ENCODE measurements at regions not wholly inside any gene's neighbourhood (a gene's known extent, or its start where the extent isn't known, plus 50 kb on each side); places are given as distances from the start of the nearest gene placed in this dataset.

DNA sequence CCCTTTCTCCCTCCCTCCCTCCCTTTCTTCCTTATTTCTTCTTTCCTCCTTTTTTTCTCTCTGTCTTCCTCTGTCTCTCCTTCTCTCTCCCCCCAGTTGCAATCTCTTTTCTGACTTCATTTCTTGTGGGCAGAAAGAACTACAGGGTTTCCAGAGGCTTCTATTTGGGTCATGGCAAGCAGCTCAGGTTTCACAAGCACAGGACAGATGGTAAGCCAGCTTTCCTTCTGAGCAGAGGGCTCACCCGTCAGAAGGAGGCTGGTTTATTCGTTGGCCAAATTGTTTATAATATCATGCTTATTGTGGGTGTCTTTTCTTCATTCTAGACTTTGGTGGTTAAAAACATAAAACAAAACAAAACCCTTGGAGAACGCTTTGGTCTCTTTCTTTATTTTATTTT, 58.9 kb upstream of the CLMP start:
- TF ChIP-seq, protein P1, sequence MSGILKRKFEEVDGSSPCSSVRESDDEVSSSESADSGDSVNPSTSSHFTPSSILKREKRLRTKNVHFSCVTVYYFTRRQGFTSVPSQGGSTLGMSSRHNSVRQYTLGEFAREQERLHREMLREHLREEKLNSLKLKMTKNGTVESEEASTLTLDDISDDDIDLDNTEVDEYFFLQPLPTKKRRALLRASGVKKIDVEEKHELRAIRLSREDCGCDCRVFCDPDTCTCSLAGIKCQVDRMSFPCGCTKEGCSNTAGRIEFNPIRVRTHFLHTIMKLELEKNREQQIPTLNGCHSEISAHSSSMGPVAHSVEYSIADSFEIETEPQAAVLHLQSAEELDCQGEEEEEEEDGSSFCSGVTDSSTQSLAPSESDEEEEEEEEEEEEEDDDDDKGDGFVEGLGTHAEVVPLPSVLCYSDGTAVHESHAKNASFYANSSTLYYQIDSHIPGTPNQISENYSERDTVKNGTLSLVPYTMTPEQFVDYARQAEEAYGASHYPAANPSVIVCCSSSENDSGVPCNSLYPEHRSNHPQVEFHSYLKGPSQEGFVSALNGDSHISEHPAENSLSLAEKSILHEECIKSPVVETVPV (CRISPR knock-in tag; IDR thresholded peaks at IDR 0.05) = no peak
- TF ChIP-seq ISL1 (CRISPR knock-in tag; IDR thresholded peaks at IDR 0.05) (no peak), ZNF70 (CRISPR knock-in tag; IDR thresholded peaks at IDR 0.05) (no peak), SNAI2 (CRISPR knock-in tag; IDR thresholded peaks at IDR 0.05) (no peak), TCF4 (CRISPR knock-in tag; IDR thresholded peaks at IDR 0.05; ENCODE audit: borderline replicate concordance) (no peak)

DNA sequence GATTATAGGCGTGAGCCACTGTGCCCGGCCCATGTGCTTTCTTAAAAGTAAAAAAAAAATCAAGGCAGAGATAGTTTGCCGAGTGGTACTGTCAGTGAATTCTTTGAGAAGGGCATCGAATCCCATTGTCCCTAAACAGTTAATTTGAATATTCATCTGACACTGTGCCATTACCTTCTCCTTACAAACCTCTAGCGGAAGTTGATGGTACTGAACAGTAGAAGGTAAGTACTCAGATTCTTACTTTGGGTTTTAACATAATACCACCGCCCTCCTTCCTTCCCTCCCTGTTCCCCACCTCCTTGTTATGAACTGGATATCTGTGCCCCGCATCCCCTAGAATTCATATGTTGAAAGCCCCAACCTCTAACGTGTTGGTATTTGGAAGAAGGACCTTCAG, 58.2 kb upstream of the CLMP start:
- no peak for ATAC-seq
- no peak for TF ChIP-seq ZNF565 (CRISPR knock-in tag; conservative IDR thresholded peaks at IDR 0.05; ENCODE audit: low read depth)

More for the DNA sequence above, 58.9 kb upstream of the CLMP start:
- ATAC-seq = no peak

DNA sequence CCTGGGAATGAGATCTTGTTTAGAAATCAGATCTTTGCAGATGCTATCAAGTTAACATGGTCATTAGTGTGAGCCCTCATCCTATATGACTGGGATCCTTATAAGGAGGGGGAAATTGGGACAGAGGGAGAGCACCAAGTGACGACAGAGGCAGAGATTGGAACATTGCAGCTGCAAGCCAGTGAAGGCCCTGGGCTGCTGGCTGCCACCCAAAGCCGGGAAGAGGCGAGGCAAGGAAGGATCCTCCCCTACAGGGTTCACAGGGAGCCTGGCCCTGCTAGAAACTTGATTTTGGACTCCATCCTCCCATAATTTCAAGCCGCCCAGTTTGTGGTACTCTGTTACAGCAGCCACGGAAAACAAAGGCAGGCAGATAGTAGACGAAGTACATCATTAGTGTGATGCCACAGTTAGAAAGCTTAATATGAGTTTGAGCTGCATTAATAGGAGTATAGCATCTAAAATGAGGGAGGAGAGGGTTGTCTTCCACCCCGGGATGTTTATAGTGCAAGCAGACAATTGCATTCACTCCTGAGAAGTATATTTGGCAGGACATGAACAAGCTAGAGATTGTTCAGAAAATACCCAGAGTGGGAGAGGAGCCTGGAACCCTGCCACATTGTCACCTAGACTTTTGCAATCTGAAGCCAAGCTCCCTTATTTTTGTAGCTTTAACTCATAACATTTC, 56.8 kb upstream of the CLMP start:
- no peak for TF ChIP-seq ARNTL (CRISPR knock-in tag; IDR thresholded peaks at IDR 0.05; ENCODE audit: borderline replicate concordance, low read depth)
- TF ChIP-seq ZNF70 (CRISPR knock-in tag; IDR thresholded peaks at IDR 0.05) = peak; percentile 93
- TF ChIP-seq GLIS3 (CRISPR knock-in tag; IDR thresholded peaks at IDR 0.05) = no peak
- no peak for TF ChIP-seq ZFP30 (CRISPR knock-in tag; IDR thresholded peaks at IDR 0.05)
- TF ChIP-seq, protein P2, sequence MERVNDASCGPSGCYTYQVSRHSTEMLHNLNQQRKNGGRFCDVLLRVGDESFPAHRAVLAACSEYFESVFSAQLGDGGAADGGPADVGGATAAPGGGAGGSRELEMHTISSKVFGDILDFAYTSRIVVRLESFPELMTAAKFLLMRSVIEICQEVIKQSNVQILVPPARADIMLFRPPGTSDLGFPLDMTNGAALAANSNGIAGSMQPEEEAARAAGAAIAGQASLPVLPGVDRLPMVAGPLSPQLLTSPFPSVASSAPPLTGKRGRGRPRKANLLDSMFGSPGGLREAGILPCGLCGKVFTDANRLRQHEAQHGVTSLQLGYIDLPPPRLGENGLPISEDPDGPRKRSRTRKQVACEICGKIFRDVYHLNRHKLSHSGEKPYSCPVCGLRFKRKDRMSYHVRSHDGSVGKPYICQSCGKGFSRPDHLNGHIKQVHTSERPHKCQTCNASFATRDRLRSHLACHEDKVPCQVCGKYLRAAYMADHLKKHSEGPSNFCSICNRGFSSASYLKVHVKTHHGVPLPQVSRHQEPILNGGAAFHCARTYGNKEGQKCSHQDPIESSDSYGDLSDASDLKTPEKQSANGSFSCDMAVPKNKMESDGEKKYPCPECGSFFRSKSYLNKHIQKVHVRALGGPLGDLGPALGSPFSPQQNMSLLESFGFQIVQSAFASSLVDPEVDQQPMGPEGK (CRISPR knock-in tag; IDR thresholded peaks at IDR 0.05; ENCODE audit: borderline replicate concordance) = no peak
- ATAC-seq = no peak

DNA sequence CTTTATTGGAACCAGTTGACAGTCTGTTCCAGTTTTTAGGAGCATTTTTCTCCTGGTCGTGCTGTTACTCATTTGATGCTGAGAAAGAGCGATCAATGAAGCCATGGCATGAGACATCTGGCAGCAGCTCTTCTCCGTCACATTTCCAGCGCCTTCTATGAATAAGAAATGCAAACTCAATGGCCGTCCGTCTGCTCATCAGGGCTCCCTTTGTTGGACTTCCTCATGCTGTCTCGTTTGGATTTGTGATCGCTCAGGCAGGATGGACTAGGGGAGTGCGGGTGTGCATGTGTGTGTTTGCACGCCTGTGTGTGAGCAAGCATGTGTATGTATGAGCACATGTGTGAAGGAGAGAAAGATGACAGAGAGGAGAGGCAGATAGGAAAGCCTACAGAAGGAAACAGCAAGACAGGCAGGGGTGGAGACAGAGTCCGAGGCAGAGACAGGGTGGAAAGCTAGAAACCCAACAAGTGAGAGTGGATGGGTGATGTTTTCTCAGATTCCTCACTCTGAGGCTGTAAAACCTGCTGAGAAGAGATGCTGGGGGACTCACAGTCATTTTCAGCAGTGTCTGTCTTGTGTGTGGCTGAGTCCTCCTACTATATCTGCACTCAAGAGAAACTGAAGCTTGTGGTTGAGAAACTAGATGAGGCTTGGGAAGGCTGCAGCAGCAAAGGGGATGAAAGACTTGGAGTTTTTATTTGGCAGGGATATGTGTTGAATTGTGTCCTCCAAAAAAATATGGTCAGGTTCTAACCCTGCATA, 56.0 kb upstream of the CLMP start:
- ATAC-seq = no peak
- TF ChIP-seq ESRRG (CRISPR knock-in tag; IDR thresholded peaks at IDR 0.05) (no peak), TOX (CRISPR knock-in tag; IDR thresholded peaks at IDR 0.05; ENCODE audit: borderline replicate concordance) (no peak), ARNTL (CRISPR knock-in tag; IDR thresholded peaks at IDR 0.05; ENCODE audit: borderline replicate concordance, low read depth) (no peak), TCF4 (CRISPR knock-in tag; IDR thresholded peaks at IDR 0.05; ENCODE audit: borderline replicate concordance) (no peak), ZNF8 (CRISPR knock-in tag; IDR thresholded peaks at IDR 0.05) (no peak), ISL1 (CRISPR knock-in tag; IDR thresholded peaks at IDR 0.05) (no peak), PPARA (CRISPR knock-in tag; IDR thresholded peaks at IDR 0.05; ENCODE audit: borderline replicate concordance) (no peak)
- TF ChIP-seq, protein P3, sequence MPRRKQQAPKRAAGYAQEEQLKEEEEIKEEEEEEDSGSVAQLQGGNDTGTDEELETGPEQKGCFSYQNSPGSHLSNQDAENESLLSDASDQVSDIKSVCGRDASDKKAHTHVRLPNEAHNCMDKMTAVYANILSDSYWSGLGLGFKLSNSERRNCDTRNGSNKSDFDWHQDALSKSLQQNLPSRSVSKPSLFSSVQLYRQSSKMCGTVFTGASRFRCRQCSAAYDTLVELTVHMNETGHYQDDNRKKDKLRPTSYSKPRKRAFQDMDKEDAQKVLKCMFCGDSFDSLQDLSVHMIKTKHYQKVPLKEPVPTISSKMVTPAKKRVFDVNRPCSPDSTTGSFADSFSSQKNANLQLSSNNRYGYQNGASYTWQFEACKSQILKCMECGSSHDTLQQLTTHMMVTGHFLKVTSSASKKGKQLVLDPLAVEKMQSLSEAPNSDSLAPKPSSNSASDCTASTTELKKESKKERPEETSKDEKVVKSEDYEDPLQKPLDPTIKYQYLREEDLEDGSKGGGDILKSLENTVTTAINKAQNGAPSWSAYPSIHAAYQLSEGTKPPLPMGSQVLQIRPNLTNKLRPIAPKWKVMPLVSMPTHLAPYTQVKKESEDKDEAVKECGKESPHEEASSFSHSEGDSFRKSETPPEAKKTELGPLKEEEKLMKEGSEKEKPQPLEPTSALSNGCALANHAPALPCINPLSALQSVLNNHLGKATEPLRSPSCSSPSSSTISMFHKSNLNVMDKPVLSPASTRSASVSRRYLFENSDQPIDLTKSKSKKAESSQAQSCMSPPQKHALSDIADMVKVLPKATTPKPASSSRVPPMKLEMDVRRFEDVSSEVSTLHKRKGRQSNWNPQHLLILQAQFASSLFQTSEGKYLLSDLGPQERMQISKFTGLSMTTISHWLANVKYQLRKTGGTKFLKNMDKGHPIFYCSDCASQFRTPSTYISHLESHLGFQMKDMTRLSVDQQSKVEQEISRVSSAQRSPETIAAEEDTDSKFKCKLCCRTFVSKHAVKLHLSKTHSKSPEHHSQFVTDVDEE (CRISPR knock-in tag; IDR thresholded peaks at IDR 0.05) = no peak
- TF ChIP-seq, protein P4, sequence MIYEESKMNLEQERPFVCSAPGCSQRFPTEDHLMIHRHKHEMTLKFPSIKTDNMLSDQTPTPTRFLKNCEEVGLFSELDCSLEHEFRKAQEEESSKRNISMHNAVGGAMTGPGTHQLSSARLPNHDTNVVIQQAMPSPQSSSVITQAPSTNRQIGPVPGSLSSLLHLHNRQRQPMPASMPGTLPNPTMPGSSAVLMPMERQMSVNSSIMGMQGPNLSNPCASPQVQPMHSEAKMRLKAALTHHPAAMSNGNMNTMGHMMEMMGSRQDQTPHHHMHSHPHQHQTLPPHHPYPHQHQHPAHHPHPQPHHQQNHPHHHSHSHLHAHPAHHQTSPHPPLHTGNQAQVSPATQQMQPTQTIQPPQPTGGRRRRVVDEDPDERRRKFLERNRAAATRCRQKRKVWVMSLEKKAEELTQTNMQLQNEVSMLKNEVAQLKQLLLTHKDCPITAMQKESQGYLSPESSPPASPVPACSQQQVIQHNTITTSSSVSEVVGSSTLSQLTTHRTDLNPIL (CRISPR knock-in tag; IDR thresholded peaks at IDR 0.05; ENCODE audit: low read depth) = no peak

DNA sequence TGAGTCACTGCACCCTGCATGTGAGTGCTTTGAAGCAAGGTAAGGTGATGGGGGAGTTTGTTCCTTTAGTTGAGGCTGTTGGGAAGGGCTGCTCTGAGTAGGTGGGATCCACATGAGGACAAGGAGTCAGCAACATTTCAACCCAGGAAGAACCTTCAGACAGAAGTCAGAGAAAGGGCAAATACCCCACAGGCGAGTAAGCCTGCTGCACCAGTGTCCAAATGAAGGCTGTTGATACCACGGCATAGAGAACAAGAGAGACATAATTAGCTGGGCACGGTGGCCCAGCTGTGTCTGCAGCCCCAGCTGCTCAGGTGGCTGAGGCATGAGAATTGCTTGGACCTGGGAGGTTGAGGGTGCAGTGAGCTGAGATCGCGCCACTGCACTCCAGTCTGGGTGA, 54.3 kb upstream of the CLMP start:
- ATAC-seq = peak; percentile 31; the same call in 2 of the 3 replicates
- no peak for TF ChIP-seq ISL1 (CRISPR knock-in tag; IDR thresholded peaks at IDR 0.05)
- TF ChIP-seq ZNF565 (CRISPR knock-in tag; conservative IDR thresholded peaks at IDR 0.05; ENCODE audit: low read depth) = no peak
- no peak for TF ChIP-seq GLIS3 (CRISPR knock-in tag; IDR thresholded peaks at IDR 0.05)
- no peak for TF ChIP-seq TCF4 (CRISPR knock-in tag; IDR thresholded peaks at IDR 0.05; ENCODE audit: borderline replicate concordance)
- TF ChIP-seq, protein P1 (CRISPR knock-in tag; IDR thresholded peaks at IDR 0.05) = no peak
- TF ChIP-seq, protein P3 (CRISPR knock-in tag; IDR thresholded peaks at IDR 0.05) = no peak
- no peak for TF ChIP-seq ZNF8 (CRISPR knock-in tag; IDR thresholded peaks at IDR 0.05)
- no peak for TF ChIP-seq RARB (CRISPR knock-in tag; IDR thresholded peaks at IDR 0.05)
- TF ChIP-seq CSDC2 (CRISPR knock-in tag; IDR thresholded peaks at IDR 0.05) = no peak
